ENCODE measurements at regions not wholly inside any gene's neighbourhood (a gene's known extent, or its start where the extent isn't known, plus 50 kb on each side); places are given as distances from the start of the nearest gene placed in this dataset.
"Not testable (repeated sequence)": the region's sequence is repeated elsewhere in the genome, so short reads cannot be mapped to it uniquely, and the experiment has no call there.

- no peak overlapping the region for H3K27ac Mint-ChIP-seq
- DNase-seq (no peak), ATAC-seq (no peak)
- H3K9me3 Mint-ChIP-seq, result peaks cover 5 to 9% of the 10 kb centered on the region in 2 donors
- no peaks in the 10 kb centered on the region for H3K27me3 Mint-ChIP-seq
- H3K4me3 Mint-ChIP-seq, result no peak overlapping the region
- H3K4me1 Mint-ChIP-seq, result no peaks in the 10 kb centered on the region
Measured at GRCh38 chr7:68043546-68043945, 1046.9 kb downstream of the TYW1 start.

- Mint-ChIP-seq H3K9me3 (no peaks in the 10 kb centered on the region), H3K4me3 (no peak overlapping the region), H3K27me3 (no peaks in the 10 kb centered on the region), H3K27ac (no peak overlapping the region), H3K4me1 (no peaks in the 10 kb centered on the region)
- DNase-seq, result no peak
- ATAC-seq, result no peak
Measured at GRCh38 chr7:68050627-68051026, 1054.0 kb downstream of the TYW1 start.

- no peak for DNase-seq
- Mint-ChIP-seq H3K4me3 (no peak overlapping the region), H3K27me3 (no peaks in the 10 kb centered on the region), H3K27ac (no peak overlapping the region), H3K4me1 (no peaks in the 10 kb centered on the region), H3K9me3 (peaks cover 6 to 8% of the 10 kb centered on the region in 2 donors)
- ATAC-seq, result no peak
Measured at GRCh38 chr7:68058014-68058413, 1061.4 kb downstream of the TYW1 start.

- no peaks in the 10 kb centered on the region for H3K4me1 Mint-ChIP-seq
- no peak for ATAC-seq
- no peak for DNase-seq
- H3K27me3 Mint-ChIP-seq, result no peaks in the 10 kb centered on the region
- H3K4me3 Mint-ChIP-seq, result no peak overlapping the region
- peaks cover 6 to 14% of the 10 kb centered on the region in 2 donors for H3K9me3 Mint-ChIP-seq
- no peak overlapping the region for H3K27ac Mint-ChIP-seq
Measured at GRCh38 chr7:68063171-68063570, 1066.5 kb downstream of the TYW1 start.

GRCh38 chr7:68065581-68065980 is 1068.9 kb downstream of the TYW1 start:
- Mint-ChIP-seq H3K9me3 (peaks cover 2 to 10% of the 10 kb centered on the region in 2 donors), H3K4me1 (no peaks in the 10 kb centered on the region), H3K4me3 (no peak overlapping the region), H3K27me3 (no peaks in the 10 kb centered on the region), H3K27ac (no peak overlapping the region)
- no peak for DNase-seq
- no peak for ATAC-seq

GRCh38 chr7:68067845-68068244 is 1071.2 kb downstream of the TYW1 start:
- H3K4me1 Mint-ChIP-seq, result no peaks in the 10 kb centered on the region
- no peak overlapping the region for H3K27ac Mint-ChIP-seq
- H3K27me3 Mint-ChIP-seq, result no peaks in the 10 kb centered on the region
- no peak for DNase-seq
- H3K4me3 Mint-ChIP-seq, result no peak overlapping the region
- ATAC-seq, result no peak
- H3K9me3 Mint-ChIP-seq, result peaks cover 0 to 6% of the 10 kb centered on the region in 2 donors

- no peak for ATAC-seq
- Mint-ChIP-seq H3K9me3 (peaks cover 0 to 6% of the 10 kb centered on the region in 2 donors), H3K4me3 (no peak overlapping the region), H3K27me3 (no peaks in the 10 kb centered on the region), H3K4me1 (no peaks in the 10 kb centered on the region), H3K27ac (no peak overlapping the region)
- no peak for DNase-seq
Measured at GRCh38 chr7:68070992-68071391, 1074.4 kb downstream of the TYW1 start.

GRCh38 chr7:68073701-68074100 is 1077.1 kb downstream of the TYW1 start:
- H3K27me3 Mint-ChIP-seq, result no peaks in the 10 kb centered on the region

GRCh38 chr7:68074242-68074641 is 1077.6 kb downstream of the TYW1 start:
- H3K27ac Mint-ChIP-seq, result no peak overlapping the region
- peaks cover 8 to 9% of the 10 kb centered on the region in 2 donors for H3K9me3 Mint-ChIP-seq
- no peaks in the 10 kb centered on the region for H3K27me3 Mint-ChIP-seq
- H3K4me1 Mint-ChIP-seq, result no peaks in the 10 kb centered on the region
- no peak overlapping the region for H3K4me3 Mint-ChIP-seq
- DNase-seq (no peak), ATAC-seq (no peak)

More at GRCh38 chr7:68073701-68074100, 1077.1 kb downstream of the TYW1 start:
- ATAC-seq (no peak), DNase-seq (no peak)
- Mint-ChIP-seq H3K4me1 (no peaks in the 10 kb centered on the region), H3K4me3 (no peak overlapping the region), H3K9me3 (peaks cover 3 to 4% of the 10 kb centered on the region in 2 donors), H3K27ac (no peak overlapping the region)

GRCh38 chr7:68078157-68078710 is 1081.6 kb downstream of the TYW1 start:
- Mint-ChIP-seq H3K4me1 (no peaks in the 10 kb centered on the region), H3K27me3 (no peaks in the 10 kb centered on the region), H3K9me3 (peaks cover 10 to 12% of the 10 kb centered on the region in 2 donors), H3K4me3 (no peak overlapping the region), H3K27ac (no peak overlapping the region)
- ATAC-seq (no peak), DNase-seq (no peak)

GRCh38 chr7:68082066-68082960 is 1085.7 kb downstream of the TYW1 start:
- not testable (repeated sequence) for ATAC-seq, H3K27me3 Mint-ChIP-seq, H3K27ac Mint-ChIP-seq, DNase-seq, H3K4me3 Mint-ChIP-seq, H3K4me1 Mint-ChIP-seq
- peaks cover 17 to 31% of the 10 kb centered on the region in 2 donors for H3K9me3 Mint-ChIP-seq

- ATAC-seq, H3K4me1 Mint-ChIP-seq, DNase-seq, H3K4me3 Mint-ChIP-seq, H3K27ac Mint-ChIP-seq, H3K27me3 Mint-ChIP-seq: not testable (repeated sequence)
- peaks cover 17 to 31% of the 10 kb centered on the region in 2 donors for H3K9me3 Mint-ChIP-seq
Measured at GRCh38 chr7:68082961-68083657, 1086.5 kb downstream of the TYW1 start.

- DNase-seq (no peak), ATAC-seq (no peak)
- Mint-ChIP-seq H3K4me3 (no peak overlapping the region), H3K27me3 (no peaks in the 10 kb centered on the region), H3K9me3 (peaks cover 7 to 19% of the 10 kb centered on the region in 2 donors), H3K4me1 (no peaks in the 10 kb centered on the region), H3K27ac (no peak overlapping the region)
Measured at GRCh38 chr7:68087401-68087800, 1090.8 kb downstream of the TYW1 start.

GRCh38 chr7:68088879-68089278 is 1092.2 kb downstream of the TYW1 start:
- H3K4me1 Mint-ChIP-seq, result no peaks in the 10 kb centered on the region
- no peaks in the 10 kb centered on the region for H3K27me3 Mint-ChIP-seq
- H3K4me3 Mint-ChIP-seq, result no peak overlapping the region
- DNase-seq (no peak), ATAC-seq (no peak)
- H3K9me3 Mint-ChIP-seq, result peaks cover 7 to 19% of the 10 kb centered on the region in 2 donors
- H3K27ac Mint-ChIP-seq, result no peak overlapping the region

GRCh38 chr7:68090256-68090655 is 1093.6 kb downstream of the TYW1 start:
- peaks cover 4 to 15% of the 10 kb centered on the region in 2 donors for H3K9me3 Mint-ChIP-seq
- not testable (repeated sequence) for ATAC-seq, DNase-seq, H3K27me3 Mint-ChIP-seq, H3K4me1 Mint-ChIP-seq, H3K4me3 Mint-ChIP-seq, H3K27ac Mint-ChIP-seq

- H3K27me3 Mint-ChIP-seq, result no peaks in the 10 kb centered on the region
- no peak for DNase-seq
- H3K4me3 Mint-ChIP-seq, result no peak overlapping the region
- ATAC-seq, result no peak
- no peaks in the 10 kb centered on the region for H3K4me1 Mint-ChIP-seq
- no peak overlapping the region for H3K27ac Mint-ChIP-seq
- H3K9me3 Mint-ChIP-seq, result peaks cover 0 to 3% of the 10 kb centered on the region in 2 donors
Measured at GRCh38 chr7:68103319-68103718, 1106.7 kb downstream of the TYW1 start.

All from stimulated activated naive CD8-positive, alpha-beta T cell treated with anti-CD3 and anti-CD28 coated beads, Interleukin-15, amount 100 ng/mL, for 72 hours (primary cell).